GM13977 (cell line): ENCODE measurements at regions not wholly inside any gene's neighbourhood (a gene's known extent, or its start where the extent isn't known, plus 50 kb on each side); places are given as distances from the start of the nearest gene placed in this dataset.
"Not testable (repeated sequence)": the region's sequence is repeated elsewhere in the genome, so short reads cannot be mapped to it uniquely, and the experiment has no call there.

Experiments
- DNase-seq: peaks from one replicate; pipeline ENCODE4 v3.0.0; 2012; ENCODE audit warnings: low spot score
- CTCF ChIP-seq: IDR thresholded peaks from 2 replicates; pipeline ENCODE4 v1.5.1; 2012; ENCODE audit warnings: mild to moderate bottlenecking, control low read depth; ENCODE audit not compliant: insufficient read depth; ENCODE audit errors: extremely low read depth, missing control alignments
- in situ Hi-C: fragments of 300-500 bp; cut with MboI; formaldehyde crosslinking; loops from one replicate; pipeline ENCODE4 v1.12.0; 2022; ENCODE audit warnings: low sequenced_read_pairs, low pct_unique_long_range_greater_than_20kb, mixed read lengths, inconsistent platforms; ENCODE audit not compliant: unreplicated experiment

GRCh38 chr5:92694067-92694466, 887.0 kb downstream of the NR2F1-AS1 start:
- DNase-seq, result no peak
- in situ Hi-C loops, result no loop called here
- TF ChIP-seq CTCF, result no peak

GRCh38 chr5:92691955-92692354, 889.1 kb downstream of the NR2F1-AS1 start:
- in situ Hi-C loops, DNase-seq: not testable (repeated sequence)

- no peak for TF ChIP-seq CTCF
- in situ Hi-C loops, result no loop called here
- no peak for DNase-seq
These were observed 892.9 kb downstream of the NR2F1-AS1 start for GRCh38 chr5:92687821-92688722.

- no peak for TF ChIP-seq CTCF
- in situ Hi-C loops, result no loop called here
- no peak for DNase-seq
These were observed 902.4 kb downstream of the NR2F1-AS1 start for GRCh38 chr5:92678640-92679039.

GRCh38 chr5:92676215-92677165, 904.5 kb downstream of the NR2F1-AS1 start:
- TF ChIP-seq CTCF, result no peak
- no peak for DNase-seq
- in situ Hi-C loops, result no loop called here

- no peak for DNase-seq
- in situ Hi-C loops, result no loop called here
- TF ChIP-seq CTCF, result no peak
These were observed 906.7 kb downstream of the NR2F1-AS1 start for GRCh38 chr5:92674321-92674720.
